HUES48 (cell line): ENCODE measurements at regions not wholly inside any gene's neighbourhood (a gene's known extent, or its start where the extent isn't known, plus 50 kb on each side); places are given as distances from the start of the nearest gene placed in this dataset.
"Not testable (repeated sequence)": the region's sequence is repeated elsewhere in the genome, so short reads cannot be mapped to it uniquely, and the experiment has no call there.

Experiments used
- H3K27ac ChIP-seq: one replicate; pipeline ENCODE4 v1.7.0; 2013; ENCODE audit warnings: low read depth, low read length, inconsistent platforms
- H3K27me3 ChIP-seq: 2 replicates; pipeline ENCODE4 v1.6.1; 2013; ENCODE audit warnings: mild to moderate bottlenecking, low read length; ENCODE audit not compliant: control insufficient read depth, insufficient read depth
- H3K36me3 ChIP-seq: 2 replicates; pipeline ENCODE4 v1.6.1; 2013; ENCODE audit warnings: low read length; ENCODE audit not compliant: control insufficient read depth, insufficient read depth
- H3K4me1 ChIP-seq: 2 replicates; pipeline ENCODE4 v1.6.1; 2013; ENCODE audit warnings: mild to moderate bottlenecking, low read length; ENCODE audit not compliant: control insufficient read depth, insufficient read depth
- H3K4me3 ChIP-seq: 2 replicates; pipeline ENCODE4 v1.5.1; 2013; ENCODE audit warnings: mild to moderate bottlenecking, low read depth, low read length
- H3K9ac ChIP-seq: 2 replicates; pipeline ENCODE4 v1.6.1; 2013; ENCODE audit warnings: mild to moderate bottlenecking, low read depth, low read length, moderate library complexity
- H3K9me3 ChIP-seq: 2 replicates; pipeline ENCODE4 v1.6.1; 2013; ENCODE audit warnings: low read length; ENCODE audit not compliant: control insufficient read depth, insufficient read depth

GRCh38 chr21:31442339-31442738 lies 98.3 kb upstream of the TIAM1 start:
- H3K27me3 ChIP-seq: no peaks in the 10 kb centered on the region
- no peak overlapping the region for H3K9ac ChIP-seq
- peaks cover 5% of the 10 kb centered on the region; the same call in 1 of the 2 replicates for H3K9me3 ChIP-seq
- no peaks in the 10 kb centered on the region for H3K36me3 ChIP-seq
- 0 out of 2 replicates have a peak, but pooled peaks cover 3% of the 10 kb centered on the region for H3K4me1 ChIP-seq
- no peak overlapping the region for H3K4me3 ChIP-seq
- no peak overlapping the region for H3K27ac ChIP-seq

- no peaks in the 10 kb centered on the region for H3K27me3 ChIP-seq
- H3K27ac ChIP-seq: no peak overlapping the region
- H3K4me3 ChIP-seq: no peak overlapping the region
- no peaks in the 10 kb centered on the region for H3K9me3 ChIP-seq
- no peaks in the 10 kb centered on the region for H3K4me1 ChIP-seq
- no peak overlapping the region for H3K9ac ChIP-seq
- no peaks in the 10 kb centered on the region for H3K36me3 ChIP-seq
Measured at GRCh38 chr21:31429506-31429905, 85.4 kb upstream of the TIAM1 start.

GRCh38 chr21:31426235-31426797 lies 82.3 kb upstream of the TIAM1 start:
- Histone ChIP-seq H3K27me3 (no peaks in the 10 kb centered on the region), H3K27ac (no peak overlapping the region), H3K36me3 (no peaks in the 10 kb centered on the region), H3K9ac (no peak overlapping the region), H3K4me1 (no peaks in the 10 kb centered on the region), H3K4me3 (no peak overlapping the region), H3K9me3 (no peaks in the 10 kb centered on the region)

- Histone ChIP-seq H3K27me3 (no peaks in the 10 kb centered on the region), H3K4me3 (no peak overlapping the region), H3K27ac (no peak overlapping the region), H3K36me3 (no peaks in the 10 kb centered on the region), H3K4me1 (no peaks in the 10 kb centered on the region), H3K9ac (no peak overlapping the region), H3K9me3 (no peaks in the 10 kb centered on the region)
Measured at GRCh38 chr21:31425138-31425537, 81.1 kb upstream of the TIAM1 start.

GRCh38 chr21:31424058-31424457 lies 80.0 kb upstream of the TIAM1 start:
- Histone ChIP-seq H3K4me3 (no peak overlapping the region), H3K36me3 (no peaks in the 10 kb centered on the region), H3K27me3 (no peaks in the 10 kb centered on the region), H3K9ac (no peak overlapping the region), H3K9me3 (no peaks in the 10 kb centered on the region), H3K4me1 (peaks cover 2% of the 10 kb centered on the region; the same call in 1 of the 2 replicates), H3K27ac (no peak overlapping the region)

GRCh38 chr21:31420988-31421387 lies 76.9 kb upstream of the TIAM1 start:
- Histone ChIP-seq H3K27ac (no peak overlapping the region), H3K4me3 (no peak overlapping the region), H3K36me3 (no peaks in the 10 kb centered on the region), H3K4me1 (peaks cover 10% of the 10 kb centered on the region; the same call in 1 of the 2 replicates), H3K9ac (no peak overlapping the region), H3K9me3 (no peaks in the 10 kb centered on the region), H3K27me3 (no peaks in the 10 kb centered on the region)

GRCh38 chr21:31420354-31420753 lies 76.3 kb upstream of the TIAM1 start:
- no peaks in the 10 kb centered on the region for H3K27me3 ChIP-seq
- H3K4me1 ChIP-seq: peaks cover 10% of the 10 kb centered on the region; the same call in 1 of the 2 replicates
- no peak overlapping the region for H3K4me3 ChIP-seq
- no peaks in the 10 kb centered on the region for H3K9me3 ChIP-seq
- no peak overlapping the region for H3K9ac ChIP-seq
- H3K36me3 ChIP-seq: no peaks in the 10 kb centered on the region
- no peak overlapping the region for H3K27ac ChIP-seq

- H3K27ac ChIP-seq: no peak overlapping the region
- peaks cover 10% of the 10 kb centered on the region; the same call in 1 of the 2 replicates for H3K4me1 ChIP-seq
- H3K9me3 ChIP-seq: no peaks in the 10 kb centered on the region
- H3K27me3 ChIP-seq: no peaks in the 10 kb centered on the region
- H3K4me3 ChIP-seq: no peak overlapping the region
- H3K9ac ChIP-seq: no peak overlapping the region
- H3K36me3 ChIP-seq: no peaks in the 10 kb centered on the region
Measured at GRCh38 chr21:31418377-31419001, 74.4 kb upstream of the TIAM1 start.

- H3K27me3 ChIP-seq, H3K36me3 ChIP-seq, H3K9me3 ChIP-seq, H3K4me3 ChIP-seq, H3K9ac ChIP-seq, H3K27ac ChIP-seq: not testable (repeated sequence)
- H3K4me1 ChIP-seq: peaks cover 10% of the 10 kb centered on the region; the same call in 1 of the 2 replicates
Measured at GRCh38 chr21:31417214-31417613, 73.2 kb upstream of the TIAM1 start.

- no peak overlapping the region for H3K27ac ChIP-seq
- no peaks in the 10 kb centered on the region for H3K27me3 ChIP-seq
- H3K4me3 ChIP-seq: no peak overlapping the region
- no peak overlapping the region for H3K9ac ChIP-seq
- H3K36me3 ChIP-seq: no peaks in the 10 kb centered on the region
- H3K4me1 ChIP-seq: peaks cover 10% of the 10 kb centered on the region; the same call in 1 of the 2 replicates
- H3K9me3 ChIP-seq: no peaks in the 10 kb centered on the region
Measured at GRCh38 chr21:31416465-31416864, 72.4 kb upstream of the TIAM1 start.

- no peaks in the 10 kb centered on the region for H3K36me3 ChIP-seq
- no peak overlapping the region for H3K27ac ChIP-seq
- no peak overlapping the region for H3K4me3 ChIP-seq
- H3K4me1 ChIP-seq: peaks cover 10% of the 10 kb centered on the region; the same call in 1 of the 2 replicates
- H3K9ac ChIP-seq: no peak overlapping the region
- H3K27me3 ChIP-seq: no peaks in the 10 kb centered on the region
- H3K9me3 ChIP-seq: no peaks in the 10 kb centered on the region
Measured at GRCh38 chr21:31414263-31415000, 70.4 kb upstream of the TIAM1 start.
